ENCODE measurements at regions not wholly inside any gene's neighbourhood (a gene's known extent, or its start where the extent isn't known, plus 50 kb on each side); places are given as distances from the start of the nearest gene placed in this dataset.

DNA sequence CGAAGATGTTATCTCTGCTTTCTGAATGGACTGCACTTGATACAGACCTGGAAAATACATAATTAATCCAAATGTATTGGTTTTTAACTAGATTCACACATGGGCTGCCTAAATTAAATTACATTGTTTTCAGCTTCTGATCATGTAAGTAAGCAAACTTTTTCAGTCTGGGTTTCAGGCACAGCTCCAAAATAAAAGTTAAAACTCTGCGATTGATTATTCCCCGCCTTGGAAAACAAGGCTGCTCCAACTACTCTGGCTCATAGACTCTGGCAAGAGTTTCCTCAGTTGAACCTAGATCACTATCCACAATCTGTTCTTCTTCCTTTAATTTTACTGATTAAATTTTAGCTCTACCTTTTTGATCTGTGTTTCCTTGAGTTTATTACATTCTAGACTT is 526.0 kb upstream of the SPRY2 start:
- Histone ChIP-seq H3K36me3 (ENCODE audit: insufficient read depth, low read length) (no peaks in the 10 kb centered on the region), H3K9me2 (ENCODE audit: insufficient read depth, low read length) (no peaks in the 10 kb centered on the region), H3K9ac (ENCODE audit: low read length) (no peak overlapping the region), H3K4me3 (ENCODE audit: low read length) (no peak overlapping the region), H4K20me1 (ENCODE audit: insufficient read depth) (no peaks in the 10 kb centered on the region), H2AFZ (ENCODE audit: low read depth, low read length) (no peak overlapping the region), H3K9me3 (ENCODE audit: low read length) (no peaks in the 10 kb centered on the region), H3F3A (ENCODE audit: insufficient read depth, low read length, poor library complexity, severe bottlenecking) (no peaks in the 10 kb centered on the region), H3K79me2 (replicated peaks; ENCODE audit: insufficient read depth, low read length) (no peaks in the 10 kb centered on the region), H3K27ac (ENCODE audit: low read length) (no peak overlapping the region), H3K27me3 (ENCODE audit: insufficient read depth, low read depth, low read length) (no peaks in the 10 kb centered on the region), H3K4me2 (ENCODE audit: low read length) (no peak overlapping the region)
- no peak for TF ChIP-seq SMC3 (conservative IDR thresholded peaks at IDR 0.05; ENCODE audit: poor library complexity)
- TF ChIP-seq MXI1 (conservative IDR thresholded peaks at IDR 0.05; ENCODE audit: poor library complexity, severe bottlenecking), result no peak
- TF ChIP-seq EZH2 (IDR thresholded peaks at IDR 0.05; ENCODE audit: borderline replicate concordance, insufficient read depth, low read length, poor library complexity, severe bottlenecking), result no peak
- no peak for TF ChIP-seq EP300 (conservative IDR thresholded peaks at IDR 0.05; ENCODE audit: poor library complexity, severe bottlenecking)
- no peak for TF ChIP-seq POLR2AphosphoS5 (IDR thresholded peaks at IDR 0.05)
- TF ChIP-seq, protein P1, sequence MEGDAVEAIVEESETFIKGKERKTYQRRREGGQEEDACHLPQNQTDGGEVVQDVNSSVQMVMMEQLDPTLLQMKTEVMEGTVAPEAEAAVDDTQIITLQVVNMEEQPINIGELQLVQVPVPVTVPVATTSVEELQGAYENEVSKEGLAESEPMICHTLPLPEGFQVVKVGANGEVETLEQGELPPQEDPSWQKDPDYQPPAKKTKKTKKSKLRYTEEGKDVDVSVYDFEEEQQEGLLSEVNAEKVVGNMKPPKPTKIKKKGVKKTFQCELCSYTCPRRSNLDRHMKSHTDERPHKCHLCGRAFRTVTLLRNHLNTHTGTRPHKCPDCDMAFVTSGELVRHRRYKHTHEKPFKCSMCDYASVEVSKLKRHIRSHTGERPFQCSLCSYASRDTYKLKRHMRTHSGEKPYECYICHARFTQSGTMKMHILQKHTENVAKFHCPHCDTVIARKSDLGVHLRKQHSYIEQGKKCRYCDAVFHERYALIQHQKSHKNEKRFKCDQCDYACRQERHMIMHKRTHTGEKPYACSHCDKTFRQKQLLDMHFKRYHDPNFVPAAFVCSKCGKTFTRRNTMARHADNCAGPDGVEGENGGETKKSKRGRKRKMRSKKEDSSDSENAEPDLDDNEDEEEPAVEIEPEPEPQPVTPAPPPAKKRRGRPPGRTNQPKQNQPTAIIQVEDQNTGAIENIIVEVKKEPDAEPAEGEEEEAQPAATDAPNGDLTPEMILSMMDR (IDR thresholded peaks at IDR 0.05; ENCODE audit: poor library complexity, severe bottlenecking), result no peak
- TF ChIP-seq, protein P2, sequence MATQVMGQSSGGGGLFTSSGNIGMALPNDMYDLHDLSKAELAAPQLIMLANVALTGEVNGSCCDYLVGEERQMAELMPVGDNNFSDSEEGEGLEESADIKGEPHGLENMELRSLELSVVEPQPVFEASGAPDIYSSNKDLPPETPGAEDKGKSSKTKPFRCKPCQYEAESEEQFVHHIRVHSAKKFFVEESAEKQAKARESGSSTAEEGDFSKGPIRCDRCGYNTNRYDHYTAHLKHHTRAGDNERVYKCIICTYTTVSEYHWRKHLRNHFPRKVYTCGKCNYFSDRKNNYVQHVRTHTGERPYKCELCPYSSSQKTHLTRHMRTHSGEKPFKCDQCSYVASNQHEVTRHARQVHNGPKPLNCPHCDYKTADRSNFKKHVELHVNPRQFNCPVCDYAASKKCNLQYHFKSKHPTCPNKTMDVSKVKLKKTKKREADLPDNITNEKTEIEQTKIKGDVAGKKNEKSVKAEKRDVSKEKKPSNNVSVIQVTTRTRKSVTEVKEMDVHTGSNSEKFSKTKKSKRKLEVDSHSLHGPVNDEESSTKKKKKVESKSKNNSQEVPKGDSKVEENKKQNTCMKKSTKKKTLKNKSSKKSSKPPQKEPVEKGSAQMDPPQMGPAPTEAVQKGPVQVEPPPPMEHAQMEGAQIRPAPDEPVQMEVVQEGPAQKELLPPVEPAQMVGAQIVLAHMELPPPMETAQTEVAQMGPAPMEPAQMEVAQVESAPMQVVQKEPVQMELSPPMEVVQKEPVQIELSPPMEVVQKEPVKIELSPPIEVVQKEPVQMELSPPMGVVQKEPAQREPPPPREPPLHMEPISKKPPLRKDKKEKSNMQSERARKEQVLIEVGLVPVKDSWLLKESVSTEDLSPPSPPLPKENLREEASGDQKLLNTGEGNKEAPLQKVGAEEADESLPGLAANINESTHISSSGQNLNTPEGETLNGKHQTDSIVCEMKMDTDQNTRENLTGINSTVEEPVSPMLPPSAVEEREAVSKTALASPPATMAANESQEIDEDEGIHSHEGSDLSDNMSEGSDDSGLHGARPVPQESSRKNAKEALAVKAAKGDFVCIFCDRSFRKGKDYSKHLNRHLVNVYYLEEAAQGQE (IDR thresholded peaks at IDR 0.05; ENCODE audit: borderline replicate concordance), result no peak
- TF ChIP-seq RAD21 (conservative IDR thresholded peaks at IDR 0.05), result no peak
- TF ChIP-seq TAF1 (IDR thresholded peaks at IDR 0.05; ENCODE audit: low read depth), result no peak

DNA sequence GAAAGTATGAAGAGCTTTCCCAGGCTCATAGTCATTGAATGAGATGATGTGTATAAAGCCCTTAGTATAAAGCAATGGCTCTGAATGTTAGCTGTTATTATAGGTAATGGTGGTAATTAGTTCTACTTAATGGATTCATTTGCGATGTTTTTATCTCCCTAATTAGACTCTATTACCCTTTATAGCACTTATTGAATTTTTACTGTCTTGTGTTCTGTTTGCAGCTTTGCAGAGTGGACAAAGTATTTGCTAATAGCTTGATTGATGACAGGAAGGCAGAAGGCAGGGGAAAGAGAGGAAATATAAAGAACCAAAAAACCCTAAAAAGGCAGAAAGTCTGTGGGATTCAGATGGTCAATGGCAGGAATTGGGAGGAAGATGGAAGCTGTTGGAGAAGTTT is 524.4 kb upstream of the SPRY2 start:
- H3K4me2 ChIP-seq (ENCODE audit: low read length), result no peak overlapping the region
- no peak overlapping the region for H3K4me3 ChIP-seq (ENCODE audit: low read length)
- H3K9me3 ChIP-seq (ENCODE audit: low read length), result no peaks in the 10 kb centered on the region
- no peak overlapping the region for H3K27ac ChIP-seq (ENCODE audit: low read length)
- H4K20me1 ChIP-seq (ENCODE audit: insufficient read depth), result no peaks in the 10 kb centered on the region
- TF ChIP-seq MXI1 (conservative IDR thresholded peaks at IDR 0.05; ENCODE audit: poor library complexity, severe bottlenecking) (no peak), EZH2 (IDR thresholded peaks at IDR 0.05; ENCODE audit: borderline replicate concordance, insufficient read depth, low read length, poor library complexity, severe bottlenecking) (no peak)
- no peaks in the 10 kb centered on the region for H3K27me3 ChIP-seq (ENCODE audit: insufficient read depth, low read depth, low read length)
- no peak overlapping the region for H2AFZ ChIP-seq (ENCODE audit: low read depth, low read length)
- no peaks in the 10 kb centered on the region for H3K36me3 ChIP-seq (ENCODE audit: insufficient read depth, low read length)
- no peaks in the 10 kb centered on the region for H3K9me2 ChIP-seq (ENCODE audit: insufficient read depth, low read length)
- H3K9ac ChIP-seq (ENCODE audit: low read length), result no peak overlapping the region
- H3F3A ChIP-seq (ENCODE audit: insufficient read depth, low read length, poor library complexity, severe bottlenecking), result no peaks in the 10 kb centered on the region
- no peaks in the 10 kb centered on the region for H3K79me2 ChIP-seq (replicated peaks; ENCODE audit: insufficient read depth, low read length)

DNA sequence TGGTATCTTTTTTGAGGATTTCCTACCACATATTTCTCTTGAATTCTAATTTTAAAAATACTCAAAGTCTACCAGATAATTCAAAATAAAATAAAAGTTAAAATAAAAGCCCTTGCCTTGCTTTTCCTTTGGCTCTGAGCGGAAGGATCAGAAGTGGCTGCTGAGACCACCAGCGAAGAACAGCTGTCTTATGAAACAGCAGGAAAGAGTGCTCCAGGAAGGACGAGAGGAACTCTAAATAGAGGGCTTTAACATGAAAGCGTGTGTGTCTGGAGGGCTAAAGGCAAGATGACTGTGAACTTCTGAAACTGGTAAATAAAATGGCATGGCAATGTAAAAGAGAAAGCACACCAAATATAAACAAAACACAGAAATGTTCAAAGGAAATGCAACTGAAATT is 521.5 kb upstream of the SPRY2 start:
- H3K4me2 ChIP-seq (ENCODE audit: low read length), result no peak overlapping the region
- H3K9me3 ChIP-seq (ENCODE audit: low read length), result no peaks in the 10 kb centered on the region
- H3K9ac ChIP-seq (ENCODE audit: low read length), result no peak overlapping the region
- no peak for TF ChIP-seq SMC3 (conservative IDR thresholded peaks at IDR 0.05; ENCODE audit: poor library complexity)
- TF ChIP-seq TAF1 (IDR thresholded peaks at IDR 0.05; ENCODE audit: low read depth), result no peak
- no peak for TF ChIP-seq RAD21 (conservative IDR thresholded peaks at IDR 0.05)
- H3K4me3 ChIP-seq (ENCODE audit: low read length), result no peak overlapping the region
- H2AFZ ChIP-seq (ENCODE audit: low read depth, low read length), result no peak overlapping the region
- no peaks in the 10 kb centered on the region for H3K36me3 ChIP-seq (ENCODE audit: insufficient read depth, low read length)
- no peaks in the 10 kb centered on the region for H3K79me2 ChIP-seq (replicated peaks; ENCODE audit: insufficient read depth, low read length)
- H3K9me2 ChIP-seq (ENCODE audit: insufficient read depth, low read length), result no peaks in the 10 kb centered on the region
- H3F3A ChIP-seq (ENCODE audit: insufficient read depth, low read length, poor library complexity, severe bottlenecking), result no peaks in the 10 kb centered on the region
- H3K27ac ChIP-seq (ENCODE audit: low read length), result no peak overlapping the region
- no peaks in the 10 kb centered on the region for H4K20me1 ChIP-seq (ENCODE audit: insufficient read depth)
- no peaks in the 10 kb centered on the region for H3K27me3 ChIP-seq (ENCODE audit: insufficient read depth, low read depth, low read length)
